IPS-NIHi7 (cell line): ENCODE measurements at regions not wholly inside any gene's neighbourhood (a gene's known extent, or its start where the extent isn't known, plus 50 kb on each side); places are given as distances from the start of the nearest gene placed in this dataset.
"Not testable (repeated sequence)": the region's sequence is repeated elsewhere in the genome, so short reads cannot be mapped to it uniquely, and the experiment has no call there.

Experiments used
- DNase-seq: peaks from one replicate; pipeline ENCODE4 v3.0.0; 2012; ENCODE audit warnings: mixed read lengths; ENCODE audit errors: extremely low spot score

DNA sequence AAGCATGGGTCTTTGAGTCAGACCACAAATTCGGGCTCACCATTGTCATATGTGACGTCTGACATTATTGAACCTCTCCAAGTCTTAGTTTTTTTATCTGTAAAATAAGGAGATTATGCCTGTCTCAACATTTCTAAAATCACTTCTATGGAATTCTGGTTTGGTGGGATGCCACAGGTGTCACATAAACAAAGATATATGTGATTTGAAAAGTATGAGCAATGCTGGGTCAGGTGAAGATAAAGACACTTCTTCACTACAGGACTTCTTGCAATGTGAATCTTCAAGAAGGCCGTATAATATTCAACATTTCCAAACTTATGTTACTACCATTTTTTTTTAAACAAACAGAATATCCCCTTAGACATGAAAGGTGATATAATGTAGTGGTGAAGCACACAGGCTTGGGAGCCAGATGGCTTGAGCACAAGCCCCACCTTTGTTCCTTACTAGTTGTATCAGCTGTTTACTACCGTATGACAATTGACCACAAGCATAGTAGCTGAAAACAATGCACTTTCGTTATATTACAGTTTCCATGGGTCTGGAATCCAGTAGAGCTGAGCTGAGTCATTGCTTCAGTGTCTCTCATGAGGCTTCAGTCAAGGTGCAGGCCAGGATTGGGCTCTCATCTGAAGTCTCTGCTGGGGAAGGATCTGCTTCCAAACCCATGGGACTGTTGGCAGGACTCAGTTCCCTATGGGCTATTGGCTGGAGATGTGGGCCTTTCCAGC is 87.7 kb downstream of the UTP18 start:
- no peak for DNase-seq

- no peak for DNase-seq
These were observed 90.7 kb downstream of the UTP18 start for GRCh38 chr17:51351080-51351479.

- DNase-seq = no peak
These were observed 91.5 kb downstream of the UTP18 start for GRCh38 chr17:51351890-51352289.

GRCh38 chr17:51352798-51353197 is 92.5 kb downstream of the UTP18 start:
- no peak for DNase-seq

DNA sequence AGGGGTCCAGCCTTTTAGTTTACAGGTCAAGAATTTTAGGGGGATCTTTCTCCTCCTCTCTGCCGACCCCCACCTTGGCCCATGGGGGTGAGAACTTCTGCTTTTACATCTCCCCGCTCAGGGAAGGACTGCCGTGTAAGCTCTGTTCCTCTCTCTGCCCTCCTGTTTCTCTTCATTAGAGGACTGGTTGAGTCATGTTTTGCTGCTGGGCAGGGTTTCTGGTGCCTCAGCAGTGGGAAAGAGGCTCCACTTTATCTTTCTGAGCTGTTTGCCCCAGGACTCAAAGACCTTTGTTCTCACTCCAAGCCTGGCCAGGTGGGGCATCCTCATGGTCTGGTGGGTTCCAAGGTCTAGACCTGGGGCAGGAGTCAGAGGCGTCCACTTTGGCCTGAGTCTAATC is 93.0 kb downstream of the UTP18 start:
- no peak for DNase-seq

- no peak for DNase-seq
These were observed 94.6 kb downstream of the UTP18 start for GRCh38 chr17:51354936-51355335.

DNA sequence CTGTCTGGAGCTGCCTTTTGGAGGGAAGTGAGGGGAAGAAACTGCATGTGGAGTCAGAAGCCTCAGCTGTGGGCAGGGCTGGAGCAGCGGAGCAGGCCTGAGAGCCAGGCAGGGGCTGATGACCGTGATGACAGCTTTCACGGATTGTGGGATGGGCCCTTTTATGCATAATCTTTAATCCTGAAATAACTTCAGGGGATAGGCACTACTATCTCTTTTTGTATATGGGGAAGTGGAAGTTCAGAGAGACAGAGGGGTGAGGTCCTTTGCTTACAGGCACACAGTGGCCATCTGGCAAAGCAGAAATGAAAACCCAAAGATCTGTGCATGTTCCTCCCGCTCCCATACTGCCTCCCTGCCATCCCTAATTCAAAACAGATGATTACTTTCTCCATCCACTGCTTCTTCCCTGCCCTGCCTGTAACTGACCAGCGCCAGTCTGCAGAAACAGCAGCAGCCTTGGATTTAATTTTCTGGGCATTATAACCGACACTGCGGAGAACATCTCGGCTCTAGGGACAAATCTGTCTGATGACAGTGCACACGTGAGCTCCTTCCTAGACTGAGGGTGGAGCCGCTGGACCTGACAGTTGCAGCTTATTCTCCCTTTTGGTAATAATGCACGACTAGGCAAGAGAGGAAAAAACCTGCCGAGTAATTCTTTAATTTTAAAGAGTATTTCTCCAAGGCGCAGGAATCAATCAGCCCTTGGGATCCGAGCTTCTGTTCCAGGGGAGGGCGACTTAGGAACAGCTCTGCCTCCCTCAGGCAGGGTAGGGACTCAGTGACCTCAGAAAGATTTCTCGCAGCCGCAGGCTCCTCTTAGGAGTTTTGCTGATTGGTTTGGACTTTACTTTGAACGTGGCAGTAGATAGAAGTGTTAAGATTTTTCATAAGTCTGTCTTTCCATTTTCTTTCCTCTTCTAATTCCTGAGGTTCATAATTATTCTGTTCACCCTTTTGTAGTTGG is 95.4 kb downstream of the UTP18 start:
- DNase-seq = peak; percentile 33

- no peak for DNase-seq
These were observed 98.7 kb downstream of the UTP18 start for GRCh38 chr17:51359055-51359454.

DNA sequence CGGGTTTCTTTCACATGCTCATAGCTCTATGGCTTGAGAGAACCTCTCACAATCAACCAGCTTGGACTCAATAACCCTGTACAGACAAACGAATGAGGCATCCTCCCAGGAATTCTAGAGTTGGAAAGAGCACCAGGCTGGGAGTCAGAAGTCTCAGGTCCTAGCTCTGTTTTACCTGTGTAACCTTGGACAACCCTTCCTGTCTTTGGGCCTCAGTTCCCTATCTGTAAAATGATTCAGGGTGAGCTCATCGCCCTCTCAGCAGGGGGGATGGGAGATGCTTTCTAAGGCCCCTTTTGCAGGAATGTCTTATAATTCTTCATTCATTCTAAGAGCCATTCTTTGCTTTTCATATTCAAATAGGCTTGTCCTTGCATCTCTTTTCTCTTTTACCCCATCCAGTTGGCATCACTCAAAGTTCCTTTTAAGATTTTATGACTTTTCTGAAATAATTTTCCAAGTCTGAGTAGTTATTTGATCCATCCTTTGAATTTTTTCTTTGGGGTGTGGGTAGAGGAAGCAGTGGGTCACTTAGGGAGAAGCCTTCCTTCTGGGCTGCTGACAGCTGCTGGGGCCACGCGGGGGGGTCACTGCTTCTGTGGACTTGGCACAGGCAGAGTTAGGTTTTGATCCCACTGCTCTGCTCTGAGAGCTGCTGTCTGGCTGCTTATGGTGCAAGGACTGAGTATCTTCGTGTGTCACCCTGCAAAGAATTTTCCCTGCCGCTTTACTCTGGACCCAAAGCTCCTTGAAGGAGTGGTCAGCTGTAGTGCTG is 102.7 kb downstream of the UTP18 start:
- DNase-seq = no peak

DNA sequence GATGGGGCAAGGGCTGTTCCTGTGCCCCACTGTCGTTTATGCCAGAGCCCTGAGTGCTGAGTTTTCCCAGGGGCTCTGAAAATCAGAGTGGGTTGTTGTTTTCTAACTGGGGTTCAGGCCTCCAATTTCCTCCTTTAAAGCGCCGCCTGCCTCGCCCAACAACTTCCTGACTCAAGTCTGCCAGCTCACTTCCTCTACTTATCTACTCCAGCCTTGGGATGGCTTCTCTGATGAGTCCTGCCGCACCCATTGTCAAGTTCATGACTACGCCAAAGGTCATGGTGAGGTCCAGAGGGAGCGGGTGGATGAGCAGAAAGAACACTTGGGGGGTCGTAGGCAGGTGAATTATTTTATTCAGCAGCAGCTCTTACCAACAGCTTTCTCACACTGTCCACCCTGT is 104.7 kb downstream of the UTP18 start:
- DNase-seq = no peak

DNA sequence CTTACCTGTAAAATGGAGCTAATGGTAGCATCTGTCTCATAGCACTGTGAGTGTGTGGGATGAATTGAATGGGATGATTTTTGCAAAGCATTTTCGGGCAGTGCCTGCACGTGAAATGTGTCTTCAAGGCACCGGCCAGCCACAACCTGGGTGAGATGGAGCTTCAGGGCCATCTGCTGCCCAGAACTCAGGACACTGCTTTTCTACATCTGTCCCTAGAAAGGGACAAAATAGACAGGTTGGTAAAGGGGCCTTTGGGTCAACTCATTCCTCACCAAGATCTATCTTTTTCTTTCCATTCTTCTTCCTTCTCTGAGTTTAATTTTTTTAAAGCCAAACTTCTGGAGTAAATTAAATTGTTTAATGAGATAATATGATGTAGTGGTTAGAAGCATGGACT is 106.5 kb downstream of the UTP18 start:
- DNase-seq = no peak

- not testable (repeated sequence) for DNase-seq
These were observed 107.5 kb downstream of the UTP18 start for GRCh38 chr17:51367836-51368235.

DNA sequence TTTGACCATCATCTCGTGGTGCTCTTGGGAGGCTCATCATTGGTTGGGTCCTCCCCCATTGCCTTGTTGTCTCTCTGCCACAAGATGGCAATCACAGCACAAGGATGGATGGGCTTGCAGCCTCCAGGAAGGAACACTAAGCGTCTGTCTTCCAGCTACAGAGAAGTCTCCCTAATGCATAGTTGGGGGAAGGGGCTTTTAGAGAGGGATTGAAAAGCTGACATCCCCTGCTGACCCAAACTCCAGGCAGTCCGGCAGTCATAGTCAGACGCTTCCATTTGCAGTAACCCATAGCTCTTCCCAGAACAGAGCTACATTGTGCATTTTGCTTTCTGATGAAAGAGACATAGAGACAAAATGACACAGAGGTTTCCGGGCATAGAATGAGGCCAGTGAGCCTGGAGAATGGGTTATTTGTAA is 111.4 kb downstream of the UTP18 start:
- DNase-seq = peak; percentile 90

DNA sequence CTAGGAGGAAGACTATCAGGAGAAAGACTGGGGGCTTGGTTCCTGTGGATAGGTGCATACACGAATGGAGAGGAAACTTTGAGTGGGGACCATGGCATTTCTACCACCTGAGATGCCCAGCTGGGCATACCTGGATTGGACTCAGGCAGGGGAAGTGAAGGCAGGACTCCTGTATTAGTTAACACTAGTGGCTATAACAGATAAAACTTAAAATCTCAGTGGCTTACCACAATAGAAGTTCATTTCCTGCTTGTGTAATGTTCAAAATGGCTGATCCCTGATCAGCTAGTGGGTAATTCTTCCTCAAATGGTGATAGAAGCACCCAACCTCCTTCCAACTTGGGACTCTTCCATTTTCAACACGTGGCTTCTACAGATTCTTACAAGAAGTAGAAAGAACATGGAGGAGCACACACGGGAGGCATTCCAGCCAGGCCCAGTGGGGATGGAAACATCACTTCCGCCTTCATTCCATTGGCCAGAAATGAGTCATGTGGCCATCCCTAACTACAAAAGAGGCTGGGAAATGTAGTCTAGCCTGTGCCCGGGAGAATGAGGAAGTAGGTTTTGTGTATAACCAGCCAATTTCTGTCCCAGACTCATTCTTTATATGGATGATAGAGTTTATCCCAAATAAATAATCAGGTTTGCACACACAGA is 112.1 kb downstream of the UTP18 start:
- DNase-seq = peak; percentile 72

DNA sequence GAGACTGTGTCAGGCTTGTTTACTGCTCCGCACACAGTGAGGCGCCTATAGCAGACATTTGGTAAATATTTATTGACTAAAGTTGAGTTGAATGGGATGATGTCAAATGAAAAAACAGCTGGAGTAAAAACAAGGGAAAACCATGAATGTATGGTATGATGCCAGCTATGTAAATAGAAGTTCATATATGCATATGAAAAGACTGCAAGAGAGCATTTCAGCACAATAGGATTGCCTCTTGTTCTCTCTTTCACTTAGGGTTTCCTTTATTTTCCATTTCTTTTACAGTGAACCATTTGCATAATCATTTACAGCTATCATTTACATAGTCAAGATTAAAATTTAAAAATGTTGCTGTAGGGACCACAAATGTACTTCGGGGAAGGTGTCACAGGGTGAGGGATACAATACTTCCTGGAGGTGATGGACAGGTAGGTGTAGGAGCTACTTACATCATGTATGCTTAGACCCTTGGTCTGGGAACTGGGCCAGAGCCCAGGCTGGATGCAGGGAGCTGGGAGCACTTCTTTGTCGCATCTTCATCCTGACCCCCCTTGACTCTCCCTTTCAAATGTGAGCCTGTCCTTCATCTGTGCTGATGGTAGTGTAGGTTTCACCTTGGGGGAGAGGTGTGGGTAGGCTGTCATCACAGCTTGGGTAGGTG is 113.3 kb downstream of the UTP18 start:
- DNase-seq = peak; percentile 26

GRCh38 chr17:51374209-51374608 is 113.9 kb downstream of the UTP18 start:
- no peak for DNase-seq

- DNase-seq = no peak
These were observed 115.4 kb downstream of the UTP18 start for GRCh38 chr17:51375771-51376170.

- no peak for DNase-seq
These were observed 116.4 kb downstream of the UTP18 start for GRCh38 chr17:51376739-51377138.

DNA sequence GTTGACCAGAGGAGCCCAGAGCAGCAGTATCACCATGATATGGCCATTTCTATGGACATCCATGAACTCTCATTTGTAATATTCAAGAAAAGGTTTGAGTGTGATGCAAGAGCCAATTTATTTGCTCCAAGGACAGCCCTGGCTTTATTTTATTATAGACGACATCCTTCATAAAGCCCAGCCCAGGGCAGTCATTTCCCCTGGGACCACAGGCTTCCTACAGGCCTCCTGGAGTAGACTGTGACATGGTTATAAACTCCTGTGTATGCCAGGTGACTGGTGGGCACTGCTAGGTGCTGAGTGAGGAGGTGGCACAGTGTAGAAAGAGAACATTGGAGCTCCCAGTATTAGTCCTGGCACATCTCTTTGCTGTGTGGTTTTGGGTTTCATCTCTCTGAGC is 120.9 kb downstream of the UTP18 start:
- no peak for DNase-seq

DNA sequence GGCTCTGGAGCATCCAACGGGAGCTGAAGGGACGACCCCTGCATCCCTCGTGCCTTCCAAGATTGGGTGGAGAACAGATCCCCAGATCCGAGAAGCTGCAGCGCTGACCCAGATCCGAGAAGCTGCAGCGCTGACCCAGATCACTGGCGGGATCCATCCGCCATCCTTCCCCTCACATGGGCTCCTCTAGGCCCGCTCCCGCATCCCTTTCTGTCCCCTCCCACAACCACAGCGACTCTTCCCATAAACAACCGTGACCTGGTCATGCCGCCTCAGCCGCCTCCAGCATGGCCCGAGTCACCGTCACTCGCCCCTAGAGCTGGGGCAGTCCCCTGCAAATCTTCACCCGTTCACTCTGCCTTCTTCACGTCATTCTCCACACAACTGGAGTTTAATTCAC is 124.9 kb downstream of the UTP18 start:
- DNase-seq = no peak

GRCh38 chr17:51387582-51387981 is 127.2 kb downstream of the UTP18 start:
- DNase-seq = no peak
